H1 (cell line): ENCODE measurements at regions not wholly inside any gene's neighbourhood (a gene's known extent, or its start where the extent isn't known, plus 50 kb on each side); places are given as distances from the start of the nearest gene placed in this dataset.

ENCODE experiments used
- CEBPB ChIP-seq: IDR thresholded peaks from 2 replicates; pipeline ENCODE4 v1.6.1; 2012; ENCODE audit warnings: low read depth, low read length
- CHD1 ChIP-seq: IDR thresholded peaks from 2 replicates; pipeline ENCODE4 v1.6.1; 2012; ENCODE audit warnings: low read depth, low read length, improper control_type of control experiment
- EZH2 ChIP-seq: fragments of 200-600 bp; sonication (generic); IDR thresholded peaks from 2 replicates; pipeline ENCODE4 v1.7.1; 2012; ENCODE audit warnings: low read depth, mild to moderate bottlenecking, moderate library complexity, low read length, inconsistent platforms; ENCODE audit not compliant: severe bottlenecking
- KDM5A ChIP-seq: fragments of 200-600 bp; IDR thresholded peaks from 2 replicates; pipeline ENCODE4 v1.7.1; 2012; ENCODE audit warnings: mild to moderate bottlenecking, low read length, inconsistent platforms, mixed read lengths
- SAP30 ChIP-seq: fragments of 300-600 bp; sonication (generic); IDR thresholded peaks from 2 replicates; pipeline ENCODE4 v1.7.1; 2012; ENCODE audit warnings: low read length, moderate library complexity, mild to moderate bottlenecking, inconsistent platforms; ENCODE audit not compliant: insufficient read depth, insufficient replicate concordance
- ZNF274 ChIP-seq: IDR thresholded peaks from 2 replicates; pipeline ENCODE4 v1.7.0; 2012; ENCODE audit warnings: low read length, borderline replicate concordance; ENCODE audit errors: extremely low read depth

GRCh38 chr1:38128926-38129453, 82.4 kb upstream of the POU3F1 start (continued):
- TF ChIP-seq CHD1 (no peak), ZNF274 (no peak), KDM5A (no peak), EZH2 (no peak), SAP30 (no peak), CEBPB (no peak)
- TF ChIP-seq, all 59 proteins: peak for 0
